ENCODE measurements at regions not wholly inside any gene's neighbourhood (a gene's known extent, or its start where the extent isn't known, plus 50 kb on each side); places are given as distances from the start of the nearest gene placed in this dataset.
"Not testable (repeated sequence)": the region's sequence is repeated elsewhere in the genome, so short reads cannot be mapped to it uniquely, and the experiment has no call there.

DNA sequence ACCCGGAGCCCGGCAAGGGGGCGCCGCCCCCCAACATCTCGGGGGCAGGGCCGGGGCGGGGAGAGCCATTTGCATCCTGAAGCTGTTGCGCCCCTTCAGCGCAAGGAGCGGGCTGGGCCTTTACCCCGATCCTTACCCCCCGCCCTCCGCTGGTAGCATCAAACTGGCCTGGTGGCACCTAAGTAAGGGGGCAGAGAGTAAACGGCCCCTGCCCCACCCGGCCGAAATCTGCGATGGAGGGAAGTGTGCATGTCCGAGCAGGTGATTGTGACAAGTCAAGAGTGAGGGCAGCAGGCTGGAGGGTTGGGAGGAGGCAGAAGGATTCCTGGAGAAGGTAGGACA lies 101.2 kb downstream of the ESM1 start:
- no peak for DNase-seq (ENCODE audit: low read depth)

GRCh38 chr5:54883374-54884194 lies 101.8 kb downstream of the ESM1 start:
- DNase-seq (ENCODE audit: low read depth): no peak

DNA sequence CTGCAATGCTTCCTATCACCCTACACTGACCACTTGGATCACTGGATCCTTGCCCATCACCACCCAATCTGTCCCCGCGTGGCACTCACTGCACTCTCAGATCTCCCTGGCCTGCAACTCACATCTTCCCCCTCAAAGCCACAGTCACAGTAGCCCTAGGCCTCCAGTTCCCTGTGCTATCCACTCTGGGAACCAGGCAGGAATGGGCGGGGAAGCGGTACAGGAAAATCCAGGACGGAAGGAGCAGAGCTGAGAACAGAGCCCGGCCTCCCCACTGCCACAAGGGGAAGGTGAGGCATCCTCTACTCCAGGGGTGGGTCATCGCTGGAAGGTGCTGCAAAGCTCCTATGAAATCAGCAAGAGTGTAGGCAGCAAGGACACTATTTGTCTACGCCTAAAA lies 102.6 kb downstream of the ESM1 start:
- no peak for DNase-seq (ENCODE audit: low read depth)

- DNase-seq (ENCODE audit: low read depth): no peak
These were observed 103.3 kb downstream of the ESM1 start for GRCh38 chr5:54882101-54882500.

- DNase-seq (ENCODE audit: low read depth): no peak
These were observed 103.9 kb downstream of the ESM1 start for GRCh38 chr5:54881286-54882005.

DNA sequence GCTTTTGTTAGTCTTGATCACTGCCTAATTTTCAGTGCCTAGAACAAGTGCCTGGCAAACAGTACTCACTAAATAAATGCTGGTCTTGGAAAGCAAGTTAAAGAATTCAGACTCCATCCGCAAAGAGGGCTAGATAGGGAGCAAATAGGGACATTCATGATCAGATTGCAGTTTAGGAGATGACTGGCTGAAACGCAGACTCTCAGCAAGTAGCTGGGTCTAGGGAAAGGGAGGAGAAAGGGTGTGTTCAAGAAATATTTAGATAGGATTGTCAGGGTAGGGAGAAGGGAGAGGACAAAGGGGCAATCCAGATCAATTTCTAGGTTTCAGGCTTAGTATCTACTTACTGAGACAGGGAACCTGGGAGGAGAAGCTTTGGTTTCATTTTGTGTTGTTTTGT lies 108.4 kb downstream of the ESM1 start:
- no peak for DNase-seq (ENCODE audit: low read depth)

DNA sequence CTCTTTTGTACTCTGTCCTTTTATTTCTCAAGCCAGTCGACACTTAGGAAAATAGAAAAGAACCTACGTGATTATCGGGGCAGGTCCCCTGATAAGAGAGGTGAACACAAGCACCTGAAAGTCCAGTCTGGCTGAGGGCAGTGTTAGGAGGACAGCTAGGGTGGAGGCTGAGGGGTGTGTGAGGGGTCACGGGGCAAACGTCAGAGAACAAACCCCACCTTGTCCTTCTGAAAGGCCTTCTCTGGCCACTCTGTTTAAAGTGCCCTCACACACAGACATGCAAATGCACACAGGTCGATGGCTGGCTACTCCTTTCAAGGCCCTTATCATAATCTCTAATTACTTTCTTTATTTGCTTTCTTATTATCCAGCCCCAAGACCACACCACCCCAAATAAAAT lies 108.8 kb downstream of the ESM1 start:
- no peak for DNase-seq (ENCODE audit: low read depth)

DNA sequence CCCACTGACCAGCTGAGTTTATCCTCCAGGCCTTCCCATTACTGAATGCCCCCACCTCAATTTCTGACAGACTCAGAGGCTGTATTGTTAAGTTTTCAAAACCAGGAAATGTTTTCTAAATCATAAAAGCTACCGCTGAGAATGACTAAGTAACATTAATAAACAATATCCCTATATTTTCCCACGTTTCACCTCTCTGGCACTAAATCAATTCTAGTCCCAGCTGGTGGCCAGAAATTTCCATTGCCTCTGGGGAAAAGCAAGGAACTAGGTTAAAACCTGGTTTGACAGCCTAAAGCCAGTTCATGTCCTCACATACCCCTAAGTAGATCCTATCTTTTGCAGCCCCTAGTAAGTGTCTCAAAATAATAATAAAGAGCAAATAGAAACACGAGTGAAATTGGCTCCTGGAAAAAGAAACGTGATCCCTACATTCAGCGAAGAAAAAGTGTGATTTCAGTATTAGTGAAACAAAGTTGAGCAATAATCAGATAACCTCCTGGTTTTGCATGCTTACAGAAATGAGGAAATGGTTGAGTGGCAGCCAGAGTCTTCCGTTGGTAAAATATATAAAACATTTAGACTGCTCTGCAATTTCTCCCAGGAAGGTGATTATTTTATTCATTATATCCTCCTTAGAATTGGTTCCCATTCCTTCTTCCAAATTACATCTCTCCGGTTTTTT lies 110.9 kb downstream of the ESM1 start:
- DNase-seq (ENCODE audit: low read depth): no peak

DNA sequence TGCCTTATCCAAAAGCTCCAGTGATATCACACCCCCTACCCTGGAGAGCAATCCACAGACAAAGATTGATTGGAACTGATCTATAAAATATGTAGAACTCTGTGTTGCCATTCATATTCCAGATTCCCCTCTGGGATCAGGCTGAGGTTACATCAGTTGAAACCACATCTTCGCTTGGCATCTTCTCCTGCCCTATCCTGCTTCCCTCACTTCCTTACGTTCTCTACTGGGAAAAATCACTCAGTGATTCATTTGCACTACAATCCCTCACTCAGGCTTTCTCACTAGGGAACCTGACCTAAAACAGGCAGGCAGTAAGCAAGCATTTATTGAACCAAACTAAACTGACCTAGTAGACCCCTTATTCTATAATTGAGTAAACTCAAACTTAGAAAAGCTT lies 111.7 kb downstream of the ESM1 start:
- DNase-seq (ENCODE audit: low read depth): no peak

DNA sequence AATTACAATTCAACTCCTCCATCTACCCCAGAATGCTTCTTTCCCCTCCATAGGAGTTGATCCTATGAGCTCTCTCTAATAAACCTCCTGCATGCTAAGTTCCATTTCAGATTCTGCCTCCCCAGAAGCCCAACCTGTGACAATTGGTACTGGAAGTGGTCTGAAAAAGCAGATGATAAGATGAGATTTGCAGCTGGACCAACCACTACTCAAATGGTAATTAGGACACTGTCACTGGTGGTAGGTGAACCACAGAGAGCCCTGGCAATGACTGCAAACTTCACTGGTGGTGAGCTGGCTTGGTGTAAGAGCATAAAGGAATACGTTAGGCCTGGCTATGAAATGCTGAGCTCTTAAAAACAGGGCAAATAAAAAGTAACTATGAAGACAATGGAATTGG lies 112.6 kb downstream of the ESM1 start:
- no peak for DNase-seq (ENCODE audit: low read depth)

- DNase-seq (ENCODE audit: low read depth): no peak
These were observed 115.1 kb downstream of the ESM1 start for GRCh38 chr5:54870271-54870670.

- DNase-seq (ENCODE audit: low read depth): no peak
These were observed 115.7 kb downstream of the ESM1 start for GRCh38 chr5:54869691-54870090.

- peak; percentile 21 for DNase-seq (ENCODE audit: low read depth)
These were observed 116.6 kb downstream of the ESM1 start for GRCh38 chr5:54868511-54869483.

DNA sequence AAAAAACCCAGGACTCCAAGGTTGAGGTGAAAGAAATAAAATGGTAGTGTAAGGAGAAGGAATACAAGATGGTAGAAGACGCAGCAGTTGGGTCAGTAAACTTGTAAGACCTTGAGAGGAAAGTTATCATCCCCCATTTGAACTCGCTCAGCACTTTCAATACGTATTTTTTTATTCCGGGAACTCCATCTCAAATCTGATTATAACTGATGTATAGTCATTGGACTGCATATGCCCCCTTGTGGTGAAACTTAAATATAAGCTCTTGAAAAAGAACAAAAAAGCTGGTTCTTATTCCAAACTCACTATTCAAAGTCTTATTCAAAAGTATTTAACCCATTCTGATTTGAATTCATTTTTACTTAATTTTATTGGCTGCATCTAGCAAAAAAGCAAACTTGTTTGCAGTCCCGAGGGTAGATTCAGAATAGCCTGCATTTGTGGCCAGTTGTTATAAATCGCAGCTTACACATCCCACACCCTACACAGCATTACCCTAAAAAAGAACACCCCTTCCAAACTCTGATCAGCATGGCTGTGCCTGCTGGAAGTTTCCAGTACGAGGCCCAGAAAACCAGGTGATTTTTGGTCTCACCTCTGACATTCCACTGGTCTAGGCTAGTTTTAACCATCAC lies 118.0 kb downstream of the ESM1 start:
- DNase-seq (ENCODE audit: low read depth): no peak

DNA sequence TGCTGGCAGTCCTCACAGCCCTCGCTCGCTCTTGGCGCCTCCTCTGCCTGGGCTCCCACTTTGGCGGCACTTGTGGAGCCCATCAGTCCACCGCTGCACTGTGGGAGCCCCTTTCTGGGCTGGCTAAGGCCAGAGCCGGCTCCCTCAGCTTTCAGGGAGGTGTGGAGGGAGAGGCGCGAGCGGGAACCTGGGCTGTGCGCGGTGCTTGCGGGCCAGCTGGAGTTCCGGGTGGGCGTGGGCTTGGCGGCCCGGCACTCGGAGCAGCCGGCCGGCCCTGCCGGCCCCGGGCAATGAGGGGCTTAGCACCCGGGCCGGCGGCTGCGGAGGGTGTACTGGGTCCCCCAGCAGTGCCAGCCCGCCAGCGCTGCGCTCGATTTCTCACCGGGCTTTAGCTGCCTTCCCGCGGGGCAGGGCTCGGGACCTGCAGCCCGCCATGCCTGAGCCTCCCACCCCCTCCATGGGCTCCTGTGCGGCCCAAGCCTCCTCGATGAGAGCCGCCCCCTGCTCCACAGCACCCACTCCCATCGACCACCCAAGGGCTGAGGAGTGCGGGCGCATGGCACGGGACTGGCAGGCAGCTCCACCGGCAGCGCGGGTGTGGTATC lies 120.4 kb downstream of the ESM1 start:
- not testable (repeated sequence) for DNase-seq (ENCODE audit: low read depth)

- DNase-seq (ENCODE audit: low read depth): no peak
These were observed 123.4 kb downstream of the ESM1 start for GRCh38 chr5:54862036-54862435.

DNA sequence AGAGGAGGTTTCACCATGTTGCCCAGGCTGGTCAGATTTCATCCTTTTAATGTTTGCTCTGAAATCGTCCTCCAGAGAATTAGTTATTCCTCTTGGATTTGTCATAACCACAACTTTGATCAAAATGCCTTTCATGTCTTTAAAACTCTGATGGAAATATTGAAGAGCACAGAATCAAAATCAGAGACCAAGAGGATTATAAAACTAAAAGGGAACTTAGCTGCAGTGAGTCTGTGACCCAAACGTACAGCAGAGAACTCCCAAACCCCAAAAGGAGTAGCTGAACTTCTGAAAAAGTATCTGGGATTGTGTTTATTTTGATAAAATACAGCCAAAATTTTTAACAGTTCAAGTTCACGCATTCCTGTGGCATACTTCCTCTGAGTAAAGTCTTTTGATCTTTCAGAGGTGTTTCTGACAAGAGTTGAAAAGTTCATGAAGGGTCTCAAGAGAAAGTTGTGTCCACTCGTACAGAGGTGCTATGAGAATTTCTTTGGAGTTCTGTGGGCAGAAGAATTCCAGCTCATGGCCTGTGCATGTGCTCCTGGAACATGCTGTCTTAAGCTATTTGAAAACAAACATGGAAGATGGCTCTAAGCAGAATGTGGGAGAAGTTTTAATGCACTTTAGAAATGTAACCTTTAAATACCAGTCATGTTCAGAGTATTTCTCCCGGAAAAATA lies 124.0 kb downstream of the ESM1 start:
- DNase-seq (ENCODE audit: low read depth): no peak

DNA sequence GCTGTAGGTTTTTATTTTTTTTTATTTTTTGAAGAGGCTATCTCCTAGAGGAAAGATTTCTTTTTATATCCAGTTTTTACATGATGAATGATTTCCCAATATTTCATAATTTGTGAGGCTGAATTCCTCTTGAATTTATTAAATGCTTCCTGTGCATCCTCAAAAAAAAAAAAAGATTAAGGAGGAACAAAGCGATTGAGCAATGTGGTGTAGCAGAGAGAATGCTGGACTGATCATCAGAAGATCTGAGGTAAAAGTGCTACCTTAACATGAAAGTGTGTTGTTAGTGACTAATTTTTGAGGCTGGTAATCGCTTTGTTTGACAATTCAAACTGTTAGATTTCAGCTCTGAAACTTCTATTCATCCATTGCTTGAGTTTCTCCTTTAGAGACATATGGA lies 125.1 kb downstream of the ESM1 start:
- DNase-seq (ENCODE audit: low read depth): no peak

DNA sequence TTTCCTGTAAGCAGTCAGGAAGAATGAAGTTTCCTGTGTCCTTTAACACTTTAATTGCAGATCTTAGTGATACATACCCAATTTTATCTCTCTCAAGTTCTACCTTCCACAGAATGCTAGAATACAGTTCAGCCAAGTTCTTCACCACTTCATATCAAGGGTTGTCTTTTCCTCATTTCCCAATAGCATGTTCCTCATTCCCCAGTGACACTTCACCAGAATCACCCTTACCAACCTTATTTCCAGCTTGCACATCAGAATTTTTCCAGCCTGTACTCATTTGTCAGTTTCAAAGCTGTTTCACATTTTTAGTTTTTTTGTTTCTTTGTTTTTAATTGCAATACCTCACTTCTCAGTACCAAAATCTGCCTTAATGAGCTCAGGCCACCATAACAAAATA lies 126.1 kb downstream of the ESM1 start:
- DNase-seq (ENCODE audit: low read depth): no peak

GRCh38 chr5:54854883-54855581 lies 130.4 kb downstream of the ESM1 start:
- DNase-seq (ENCODE audit: low read depth): no peak
